GM18858 (cell line): ENCODE measurements at regions not wholly inside any gene's neighbourhood (a gene's known extent, or its start where the extent isn't known, plus 50 kb on each side); places are given as distances from the start of the nearest gene placed in this dataset.

Experiments used
- ATAC-seq: cut with Tn5 transposase; IDR thresholded peaks from one replicate; pipeline ENCODE4 v1.9.1; 2021; ENCODE audit not compliant: unreplicated experiment

GRCh38 chr15:95359966-95360365, 970.5 kb upstream of the NR2F2 start:
- ATAC-seq = no peak

- ATAC-seq = no peak
These were observed 968.2 kb upstream of the NR2F2 start for GRCh38 chr15:95362306-95362705.

GRCh38 chr15:95363646-95364045, 966.9 kb upstream of the NR2F2 start:
- no peak for ATAC-seq

GRCh38 chr15:95365511-95366107, 964.9 kb upstream of the NR2F2 start:
- no peak for ATAC-seq

- ATAC-seq = no peak
These were observed 962.3 kb upstream of the NR2F2 start for GRCh38 chr15:95368191-95368590.

- no peak for ATAC-seq
These were observed 961.5 kb upstream of the NR2F2 start for GRCh38 chr15:95368755-95369601.

GRCh38 chr15:95370291-95370690, 960.2 kb upstream of the NR2F2 start:
- ATAC-seq = no peak

- ATAC-seq = no peak
These were observed 958.8 kb upstream of the NR2F2 start for GRCh38 chr15:95371664-95372063.

GRCh38 chr15:95375281-95375680, 955.2 kb upstream of the NR2F2 start:
- ATAC-seq = no peak

GRCh38 chr15:95377258-95377852, 953.1 kb upstream of the NR2F2 start:
- no peak for ATAC-seq

GRCh38 chr15:95394186-95395067, 936.1 kb upstream of the NR2F2 start:
- no peak for ATAC-seq

- no peak for ATAC-seq
These were observed 930.1 kb upstream of the NR2F2 start for GRCh38 chr15:95400428-95400827.

- no peak for ATAC-seq
These were observed 928.9 kb upstream of the NR2F2 start for GRCh38 chr15:95401587-95401986.

- ATAC-seq = no peak
These were observed 925.1 kb upstream of the NR2F2 start for GRCh38 chr15:95405447-95405846.

- ATAC-seq = no peak
These were observed 923.0 kb upstream of the NR2F2 start for GRCh38 chr15:95407534-95407933.

- ATAC-seq = no peak
These were observed 921.3 kb upstream of the NR2F2 start for GRCh38 chr15:95409211-95409610.

GRCh38 chr15:95409626-95410310, 920.7 kb upstream of the NR2F2 start:
- ATAC-seq = no peak

GRCh38 chr15:95410757-95411156, 919.7 kb upstream of the NR2F2 start:
- ATAC-seq = no peak

GRCh38 chr15:95416576-95416975, 913.9 kb upstream of the NR2F2 start:
- ATAC-seq = no peak

GRCh38 chr15:95417761-95418160, 912.7 kb upstream of the NR2F2 start:
- no peak for ATAC-seq

- ATAC-seq = no peak
These were observed 908.2 kb upstream of the NR2F2 start for GRCh38 chr15:95422255-95422654.
